H1 (cell line): ENCODE measurements at regions not wholly inside any gene's neighbourhood (a gene's known extent, or its start where the extent isn't known, plus 50 kb on each side); places are given as distances from the start of the nearest gene placed in this dataset.

Experiments used
- EGR1 ChIP-seq: IDR thresholded peaks from 2 replicates; pipeline ENCODE4 v1.6.1; 2011; ENCODE audit warnings: low read depth, low read length, borderline replicate concordance
- EZH2 ChIP-seq: fragments of 200-600 bp; sonication (generic); IDR thresholded peaks from 2 replicates; pipeline ENCODE4 v1.7.1; 2012; ENCODE audit warnings: low read depth, mild to moderate bottlenecking, moderate library complexity, low read length, inconsistent platforms; ENCODE audit not compliant: severe bottlenecking
- POLR2A ChIP-seq, 2 experiments: IDR thresholded peaks; 1 replicate in 1 of 2; 2 replicates in 1 of 2; pipeline ENCODE4 v1.6.1; 2011; ENCODE audit warnings: low read depth in 2 of 2, low read length in 2 of 2, mild to moderate bottlenecking in 2 of 2; ENCODE audit errors: control extremely low read depth in 1 of 2

DNA sequence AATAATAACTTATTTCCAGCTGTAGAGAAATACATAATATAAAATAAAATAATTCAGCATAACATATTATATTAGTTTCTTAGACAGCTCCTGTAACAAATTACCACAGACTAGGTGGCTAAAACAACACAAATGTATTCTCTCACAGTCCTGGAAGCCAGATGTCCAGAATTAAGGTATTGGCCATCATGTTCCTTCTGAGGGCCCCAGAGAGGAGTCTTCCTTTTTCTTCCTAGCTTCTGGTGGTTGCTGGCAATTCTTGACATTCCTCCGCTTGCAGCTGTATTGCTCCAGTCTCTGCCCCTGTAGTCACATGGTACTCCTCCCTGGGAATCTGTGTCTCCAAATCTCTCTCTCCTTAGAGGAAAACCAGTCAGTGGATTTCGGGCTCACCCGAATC lies 146.8 kb downstream of the RBM43 start:
- no peak for TF ChIP-seq EZH2
- no peak for TF ChIP-seq EGR1
- no peak for TF ChIP-seq POLR2A (IDR thresholded peaks at IDR 0.05; ENCODE audit: control extremely low read depth in 1 of 2, low read depth in 2 of 2, low read length in 2 of 2)
